Transverse colon (tissue), 4 donors: ENCODE measurements at regions not wholly inside any gene's neighbourhood (a gene's known extent, or its start where the extent isn't known, plus 50 kb on each side); places are given as distances from the start of the nearest gene placed in this dataset.
"Not testable (repeated sequence)": the region's sequence is repeated elsewhere in the genome, so short reads cannot be mapped to it uniquely, and the experiment has no call there.

Experiments used
- DNase-seq: peaks from one replicate; pipeline ENCODE4 v3.0.0-alpha.2; 2019
- H3K27ac ChIP-seq, 4 donors: fragments of 200-600 bp; sonication (generic); 2 replicates each; pipeline ENCODE4 v1.5.1; 2016 to 2018; ENCODE audit warnings: inconsistent platforms in 4 of 4
- H3K27me3 ChIP-seq: fragments of 200-600 bp; sonication (generic); 2 replicates; pipeline ENCODE4 v1.5.1; 2017; ENCODE audit warnings: inconsistent platforms
- H3K36me3 ChIP-seq, 4 donors: fragments of 200-600 bp; sonication (generic); 2 replicates each; pipeline ENCODE4 v1.5.1; 2017 to 2019; ENCODE audit warnings: inconsistent platforms in 4 of 4
- H3K4me1 ChIP-seq, 4 donors: fragments of 200-600 bp; sonication (generic); 2 replicates each; pipeline ENCODE4 v1.5.1; 2017 to 2020; ENCODE audit warnings: inconsistent platforms in 4 of 4
- H3K4me3 ChIP-seq, 4 donors: fragments of 200-600 bp; sonication (generic); 1 replicate in 1 of 4; 2 replicates in 3 of 4; pipeline versions ENCODE4 v1.5.1 to v1.6.1; 2017 to 2019; ENCODE audit warnings: inconsistent platforms in 4 of 4
- H3K9me3 ChIP-seq, 2 donors: fragments of 200-600 bp; sonication (generic); 2 replicates each; pipeline ENCODE4 v1.5.1; 2017 to 2019; ENCODE audit warnings: inconsistent platforms in 2 of 2
- CTCF ChIP-seq, 5 experiments: fragments of 200-600 bp in 3 of 5; fragments of 450-650 bp in 2 of 5; sonication (generic) in 3 of 5; IDR thresholded peaks; 1 replicate in 2 of 5; 2 replicates in 3 of 5; pipeline ENCODE4 v1.5.1; 2016 to 2017; ENCODE audit warnings: antibody characterized with exemption in 5 of 5, inconsistent platforms in 3 of 5, mild to moderate bottlenecking in 2 of 5, moderate library complexity in 1 of 5
- EP300 ChIP-seq: sonication (generic); formaldehyde crosslinking; IDR thresholded peaks from one replicate; pipeline ENCODE4 v1.6.1; 2017; ENCODE audit warnings: antibody characterized with exemption, low read depth
- POLR2A ChIP-seq: fragments of 450-650 bp; IDR thresholded peaks from one replicate; pipeline ENCODE4 v1.6.1; 2016; ENCODE audit warnings: antibody characterized with exemption, mild to moderate bottlenecking, moderate library complexity
- POLR2AphosphoS5 ChIP-seq, 3 donors: sonication (generic); formaldehyde crosslinking; IDR thresholded peaks; one replicate each; pipeline ENCODE4 v1.6.1; 2016; ENCODE audit warnings: antibody characterized with exemption in 3 of 3
- WGBS, 2 donors: methylation state at CpG; one replicate each; pipeline ENCODE4 v1.1.5; 2018; ENCODE audit warnings: low coverage in 1 of 2; 5-methylcytosine and 5-hydroxymethylcytosine counted together
- in situ Hi-C, 4 donors: fragments of 200-750 bp; cut with MboI; loops; one replicate each; pipeline versions ENCODE4 v1.15.0 to v1.15.1; 2017; ENCODE audit warnings: low sequenced_read_pairs in 3 of 4, low pct_ligation_motif_present in 1 of 4, low pct_unique_long_range_greater_than_20kb in 1 of 4
- intact Hi-C: fragments of 100-400 bp; cut with DNase I; formaldehyde crosslinking; loops from one replicate; pipeline ENCODE4 v1.15.1; 2023; ENCODE audit warnings: low total_unique reads

DNA sequence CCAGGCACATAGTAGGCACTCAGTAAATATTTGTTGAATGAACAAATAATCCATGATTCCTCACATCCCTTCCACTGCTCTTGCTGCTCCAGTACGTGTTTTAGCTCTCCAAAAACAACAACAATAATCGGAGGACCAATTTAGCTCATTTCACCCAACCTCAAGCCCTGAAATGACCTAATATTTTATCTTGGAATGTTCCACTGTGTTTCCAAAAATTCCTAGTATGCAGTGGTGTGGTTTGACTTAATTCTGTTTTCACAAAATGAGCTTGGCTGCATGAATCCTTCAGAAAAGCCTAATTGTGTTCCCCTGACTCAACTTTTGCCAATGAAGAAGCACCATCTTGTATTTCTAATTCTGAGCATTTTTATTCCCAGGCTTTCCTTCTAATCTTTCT is 168.0 kb upstream of the PHACTR1 start:
- Histone ChIP-seq H3K9me3 (no peaks in the 10 kb centered on the region), H3K27me3 (no peaks in the 10 kb centered on the region), H3K4me1 (peaks cover 4 to 24% (median 19%) of the 10 kb centered on the region in 4 donors), H3K4me3 (no peak overlapping the region), H3K36me3 (no peaks in the 10 kb centered on the region), H3K27ac (no peak overlapping the region)
- in situ Hi-C loops, result no loop called here
- intact Hi-C loops, result no loop called here
- 50 to 89% methylated on average over 1 to 2 of the region's 2 CpGs for WGBS, 2 donors
- TF ChIP-seq POLR2A (no peak), POLR2AphosphoS5 (IDR thresholded peaks at IDR 0.05) (no peak), EP300 (no peak), CTCF (IDR thresholded peaks at IDR 0.05) (no peak)
- no peak for DNase-seq

DNA sequence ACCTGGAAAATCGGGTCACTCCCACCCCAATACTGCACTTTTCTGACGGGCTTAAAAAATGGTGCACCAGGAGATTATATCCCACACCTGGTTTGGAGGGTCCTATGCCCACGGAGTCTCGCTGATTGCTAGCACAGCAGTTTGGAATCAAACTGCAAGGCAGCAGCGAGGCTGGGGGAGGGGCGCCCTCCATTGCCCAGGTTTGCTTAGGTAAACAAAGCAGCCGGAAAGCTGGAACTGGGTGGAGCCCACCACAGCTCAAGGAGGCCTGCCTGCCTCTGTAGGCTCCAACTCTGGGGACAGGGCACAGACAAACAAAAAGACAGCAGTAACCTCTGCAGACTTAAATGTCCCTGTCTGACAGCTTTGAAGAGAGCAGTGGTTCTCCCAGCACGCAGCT is 167.1 kb upstream of the PHACTR1 start:
- H3K36me3 ChIP-seq, H3K4me3 ChIP-seq, H3K9me3 ChIP-seq, H3K27me3 ChIP-seq, in situ Hi-C loops, H3K27ac ChIP-seq, DNase-seq, intact Hi-C loops: not testable (repeated sequence)
- 89% methylated on average over 8 of the region's 8 CpGs; no CpG with 5 or more reads in 1 of the 2 donors for WGBS, 2 donors
- peaks cover 4 to 24% (median 18%) of the 10 kb centered on the region in 4 donors for H3K4me1 ChIP-seq

- 92% methylated on average over 2 of the region's 2 CpGs; no CpG with 5 or more reads in 1 of the 2 donors for WGBS, 2 donors
- intact Hi-C loops, DNase-seq, H3K27me3 ChIP-seq, H3K4me1 ChIP-seq, H3K36me3 ChIP-seq, H3K9me3 ChIP-seq, H3K27ac ChIP-seq, in situ Hi-C loops, H3K4me3 ChIP-seq: not testable (repeated sequence)
These were observed 161.7 kb upstream of the PHACTR1 start for GRCh38 chr6:12554820-12555219.

DNA sequence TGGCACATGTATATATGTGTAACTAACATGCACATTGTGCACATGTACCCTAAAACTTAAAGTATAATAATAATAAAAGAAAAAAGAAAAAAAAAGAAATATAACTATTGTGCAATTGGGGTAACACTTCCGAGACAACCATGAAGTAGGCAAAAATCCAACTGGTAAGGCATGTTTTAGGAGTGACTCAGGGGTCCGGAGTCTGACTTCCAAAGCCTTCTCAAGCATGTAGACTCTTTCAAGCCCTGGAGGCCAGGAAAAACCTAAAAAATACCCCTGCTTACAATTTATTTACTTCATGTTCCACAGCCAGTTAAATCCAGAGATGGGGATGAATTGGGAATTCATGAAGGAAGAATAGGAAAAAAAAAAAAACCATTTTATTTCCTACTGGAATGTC is 161.3 kb upstream of the PHACTR1 start:
- intact Hi-C loops, result no loop called here
- Histone ChIP-seq H3K27ac (no peak overlapping the region), H3K36me3 (no peaks in the 10 kb centered on the region), H3K27me3 (no peaks in the 10 kb centered on the region), H3K4me1 (no peaks in the 10 kb centered on the region), H3K9me3 (no peaks in the 10 kb centered on the region), H3K4me3 (no peak overlapping the region)
- WGBS, 2 donors, result 67 to 83% methylated on average over 2 of the region's 2 CpGs
- DNase-seq, result no peak
- in situ Hi-C loops, result no loop called here
- TF ChIP-seq POLR2AphosphoS5 (IDR thresholded peaks at IDR 0.05) (no peak), POLR2A (no peak), CTCF (IDR thresholded peaks at IDR 0.05) (no peak), EP300 (no peak)

- DNase-seq, result no peak
- no peak overlapping the region for H3K4me3 ChIP-seq
- H3K36me3 ChIP-seq, result no peaks in the 10 kb centered on the region
- in situ Hi-C loops (no loop called here), intact Hi-C loops (no loop called here)
- WGBS, 2 donors, result 76 to 79% methylated on average over 3 of the region's 3 CpGs
- no peak overlapping the region for H3K27ac ChIP-seq
- no peaks in the 10 kb centered on the region for H3K4me1 ChIP-seq
- H3K9me3 ChIP-seq, result no peaks in the 10 kb centered on the region
- no peaks in the 10 kb centered on the region for H3K27me3 ChIP-seq
- no peak for TF ChIP-seq CTCF (IDR thresholded peaks at IDR 0.05)
- no peak for TF ChIP-seq EP300
- TF ChIP-seq POLR2AphosphoS5 (IDR thresholded peaks at IDR 0.05), result no peak
- no peak for TF ChIP-seq POLR2A
These were observed 160.8 kb upstream of the PHACTR1 start for GRCh38 chr6:12555781-12556180.
